HCT116 (cell line): ENCODE measurements at regions not wholly inside any gene's neighbourhood (a gene's known extent, or its start where the extent isn't known, plus 50 kb on each side); places are given as distances from the start of the nearest gene placed in this dataset.

ENCODE experiments used
- ATAC-seq: fragments of 200-7000 bp; cut with Tn5 transposase; 2 replicates; pipeline ENCODE4 v1.9.1; 2020; ENCODE audit warnings: mild to moderate bottlenecking, moderate library complexity
- BruUV-seq: library from RNA; stranded (reverse); fragments of 400-500 nt; replicated peaks from 2 replicates; lab custom pipeline; 2021; lab: Mats Ljungman, UMichigan
- CTCF ChIA-PET: fragments of 300-600 bp; sonication (Branson Sonifier 250); formaldehyde crosslinking; loops from one replicate; lab custom pipeline; 2021; ENCODE audit warnings: antibody characterized with exemption; lab: Charles Lee
- POLR2A ChIA-PET: fragments of 300-600, 350-600 bp; sonication (Branson Sonifier 250); formaldehyde crosslinking; loops from one replicate; lab custom pipeline; 2021; ENCODE audit warnings: antibody characterized with exemption; lab: Charles Lee
- RAD21 ChIA-PET, 2 experiments: fragments of 300-600 bp; sonication (Branson Sonifier 250); formaldehyde crosslinking; loops; one replicate each; lab custom pipeline; 2023; ENCODE audit warnings: low total read pairs in 2 of 2; ENCODE audit not compliant: uncharacterized antibody in 2 of 2, unreplicated experiment in 2 of 2, low non-redundant PET in 1 of 2; lab: Charles Lee
- DNase-seq: peaks from one replicate; pipeline ENCODE4 v3.0.0-alpha.2; 2010; ENCODE audit warnings: low read depth, low spot score
- H2AFZ ChIP-seq: fragments of 200-600 bp; shearing (Covaris generic), sonication (generic); 2 replicates; pipeline ENCODE4 v1.6.1; 2017; ENCODE audit warnings: low read depth, mixed run types, mixed read lengths, antibody characterized with exemption, low read length; ENCODE audit not compliant: poor library complexity, severe bottlenecking
- H3K27ac ChIP-seq: 2 replicates; pipeline ENCODE4 v1.5.1; 2012; ENCODE audit warnings: low read depth, low read length
- H3K27me3 ChIP-seq: fragments of 200-600 bp; sonication (generic); 2 replicates; pipeline ENCODE4 v1.6.1; 2016; ENCODE audit warnings: mixed run types, low read length, mixed read lengths; ENCODE audit not compliant: insufficient read depth
- H3K36me3 ChIP-seq, 2 experiments: fragments of 200-500 bp in 1 of 2; fragments of 200-600 bp in 1 of 2; sonication (Bioruptor generic) in 1 of 2; sonication (generic) in 1 of 2; 2 replicates each; pipeline versions ENCODE4 v1.5.1 to v1.6.1; 2014 to 2016; ENCODE audit warnings: low read length in 2 of 2, inconsistent platforms in 1 of 2, mixed read lengths in 1 of 2, mixed run types in 1 of 2; ENCODE audit not compliant: insufficient read depth in 2 of 2, control insufficient read depth in 1 of 2
- H3K4me1 ChIP-seq, 2 experiments: fragments of 200-600 bp in 1 of 2; sonication (generic) in 1 of 2; 2 replicates each; pipeline versions ENCODE4 v1.5.1 to v1.6.1; 2012 to 2017; ENCODE audit warnings: low read length in 2 of 2, inconsistent platforms in 1 of 2, mild to moderate bottlenecking in 1 of 2, mixed read lengths in 1 of 2, mixed run types in 1 of 2, moderate library complexity in 1 of 2; ENCODE audit not compliant: insufficient read depth in 2 of 2, control insufficient read depth in 1 of 2
- H3K4me2 ChIP-seq: fragments of 200-600 bp; sonication (generic); 2 replicates; pipeline ENCODE4 v1.6.1; 2017; ENCODE audit warnings: mixed run types, low read length, mixed read lengths
- H3K4me3 ChIP-seq, 2 experiments: fragments of 200-600 bp in 1 of 2; sonication (generic) in 1 of 2; replicated peaks in 1 of 2; 2 replicates each; pipeline ENCODE4 v1.5.1; 2011 to 2016; ENCODE audit warnings: low read length in 2 of 2, control low read depth in 1 of 2, low read depth in 1 of 2, mild to moderate bottlenecking in 1 of 2, mixed read lengths in 1 of 2, mixed run types in 1 of 2
- H3K79me2 ChIP-seq: fragments of 200-600 bp; sonication (generic); 2 replicates; pipeline ENCODE4 v1.6.1; 2017; ENCODE audit warnings: mild to moderate bottlenecking, mixed run types, low read length, moderate library complexity, mixed read lengths; ENCODE audit not compliant: insufficient read depth
- H3K9ac ChIP-seq: fragments of 200-600 bp; sonication (generic); 2 replicates; pipeline ENCODE4 v1.6.1; 2016; ENCODE audit warnings: low read length, mixed read lengths
- H3K9me2 ChIP-seq: fragments of 200-600 bp; sonication (generic), shearing (Covaris generic); 2 replicates; pipeline ENCODE4 v1.6.1; 2017; ENCODE audit warnings: mixed run types, mild to moderate bottlenecking, moderate library complexity; ENCODE audit not compliant: insufficient read depth
- H3K9me3 ChIP-seq, 2 experiments: fragments of 200-500 bp in 1 of 2; fragments of 200-600 bp in 1 of 2; sonication (Bioruptor generic) in 1 of 2; sonication (generic) in 1 of 2; 2 replicates each; pipeline ENCODE4 v1.6.1; 2014 to 2017; ENCODE audit warnings: low read length in 2 of 2, mixed read lengths in 2 of 2, inconsistent platforms in 1 of 2, low read depth in 1 of 2, mild to moderate bottlenecking in 1 of 2, mixed run types in 1 of 2, moderate library complexity in 1 of 2; ENCODE audit not compliant: control insufficient read depth in 1 of 2, insufficient read depth in 1 of 2
- H4K20me1 ChIP-seq: fragments of 200-600 bp; sonication (generic), shearing (Covaris generic); 2 replicates; pipeline ENCODE4 v1.6.1; 2017; ENCODE audit warnings: mixed run types, mild to moderate bottlenecking, moderate library complexity; ENCODE audit not compliant: insufficient read depth
- CEBPB ChIP-seq: IDR thresholded peaks from 2 replicates; pipeline ENCODE4 v1.6.1; 2012; ENCODE audit warnings: low read depth
- EGR1 ChIP-seq: IDR thresholded peaks from 2 replicates; pipeline ENCODE4 v1.6.1; 2012; ENCODE audit warnings: low read depth
- EZH2 ChIP-seq: fragments of 200-600 bp; sonication (generic); IDR thresholded peaks from 2 replicates; pipeline ENCODE4 v1.6.1; 2017; ENCODE audit warnings: antibody characterized with exemption, mixed run types
- EZH2phosphoT487 ChIP-seq: fragments of 200-600 bp; IDR thresholded peaks from 2 replicates; pipeline ENCODE4 v1.6.1; 2018; ENCODE audit warnings: antibody characterized with exemption, borderline replicate concordance
- FOSL1 ChIP-seq: IDR thresholded peaks from 2 replicates; pipeline ENCODE4 v1.6.1; 2012; ENCODE audit warnings: low read depth
- POLR2AphosphoS5 ChIP-seq: IDR thresholded peaks from 2 replicates; pipeline ENCODE4 v1.6.1; 2011; ENCODE audit warnings: mild to moderate bottlenecking, low read depth, low read length, moderate library complexity
- SP1 ChIP-seq: IDR thresholded peaks from 2 replicates; pipeline ENCODE4 v1.6.1; 2012; ENCODE audit warnings: low read depth
- TCF7L2 ChIP-seq: IDR thresholded peaks from 2 replicates; pipeline ENCODE4 v1.7.0; 2011; ENCODE audit warnings: borderline replicate concordance, inconsistent platforms; ENCODE audit not compliant: insufficient read depth, insufficient read length; ENCODE audit errors: extremely low read depth
- YY1 ChIP-seq: IDR thresholded peaks from 2 replicates; pipeline ENCODE4 v1.6.1; 2011; ENCODE audit warnings: low read length, low read depth, moderate library complexity, mild to moderate bottlenecking; ENCODE audit not compliant: insufficient replicate concordance; ENCODE audit errors: extremely low read depth
- ZNF274 ChIP-seq: fragments of 200-500 bp; sonication (Bioruptor generic); IDR thresholded peaks from 2 replicates; pipeline ENCODE4 v1.6.1; 2014; ENCODE audit warnings: mild to moderate bottlenecking, low read depth, low read length, inconsistent platforms
- intact Hi-C: fragments of 100-400 bp; cut with micrococcal nuclease; formaldehyde crosslinking; loops from 2 replicates; pipeline ENCODE4 v1.10.0; 2022
- TF ChIP-seq, protein P1 (sequence below): IDR thresholded peaks from 2 replicates; pipeline ENCODE4 v1.6.1; 2012
- TF ChIP-seq, protein P2 (sequence below): IDR thresholded peaks from 2 replicates; pipeline ENCODE4 v1.6.1; 2011; ENCODE audit warnings: mild to moderate bottlenecking, low read length, moderate library complexity; ENCODE audit not compliant: insufficient replicate concordance; ENCODE audit errors: extremely low read depth
- TF ChIP-seq, protein P3 (sequence below), 3 experiments: fragments of 200-600 bp in 1 of 3; sonication (generic) in 1 of 3; IDR thresholded peaks in 2 of 3; conservative IDR thresholded peaks in 1 of 3; 2 replicates each; pipeline ENCODE4 v1.5.1; 2012 to 2017; ENCODE audit warnings: low read depth in 2 of 3, low read length in 2 of 3, antibody characterized with exemption in 1 of 3, borderline replicate concordance in 1 of 3, control low read depth in 1 of 3, mild to moderate bottlenecking in 1 of 3, mixed read lengths in 1 of 3, mixed run types in 1 of 3, moderate library complexity in 1 of 3; ENCODE audit not compliant: insufficient read depth in 1 of 3
- TF ChIP-seq, protein P4 (sequence below): IDR thresholded peaks from 2 replicates; pipeline ENCODE4 v1.6.1; 2012
- TF ChIP-seq, protein P5 (sequence below): IDR thresholded peaks from 2 replicates; pipeline ENCODE4 v1.6.1; 2012; ENCODE audit warnings: low read depth

DNA sequence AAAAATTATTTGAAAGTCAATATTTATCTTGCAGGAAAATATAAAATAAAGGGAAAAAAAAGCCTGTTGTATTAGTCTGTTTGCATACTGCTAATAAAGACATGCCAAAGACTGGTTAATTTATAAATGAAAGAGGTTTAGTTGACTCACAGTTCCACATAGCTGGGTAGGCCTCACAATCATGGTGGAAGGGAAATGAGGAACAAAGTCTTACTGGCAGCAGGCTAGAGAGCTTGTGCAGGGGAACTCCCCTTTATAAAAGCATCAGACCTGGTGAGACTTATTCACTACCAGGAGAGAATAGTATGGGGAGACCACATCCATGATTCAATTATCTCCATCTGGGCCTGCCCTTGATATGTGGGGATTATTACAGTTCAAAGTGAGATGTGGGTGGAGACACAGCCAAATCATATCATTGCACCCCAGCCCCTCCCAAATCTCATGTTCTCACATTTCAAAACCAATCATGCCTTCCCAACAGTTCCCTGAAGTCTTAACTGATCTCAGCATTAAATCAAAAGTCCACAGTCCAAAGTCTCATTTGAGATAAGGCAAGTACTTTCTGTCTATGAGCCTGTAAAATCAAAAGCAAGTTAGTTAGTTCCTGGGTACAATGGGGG is 1416.5 kb upstream of the SPRY2 start (continued):
- TF ChIP-seq, protein P1, sequence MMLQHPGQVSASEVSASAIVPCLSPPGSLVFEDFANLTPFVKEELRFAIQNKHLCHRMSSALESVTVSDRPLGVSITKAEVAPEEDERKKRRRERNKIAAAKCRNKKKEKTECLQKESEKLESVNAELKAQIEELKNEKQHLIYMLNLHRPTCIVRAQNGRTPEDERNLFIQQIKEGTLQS: no peak
- TF ChIP-seq TCF7L2 (no peak), POLR2AphosphoS5 (no peak), SP1 (no peak), EZH2 (no peak)

DNA sequence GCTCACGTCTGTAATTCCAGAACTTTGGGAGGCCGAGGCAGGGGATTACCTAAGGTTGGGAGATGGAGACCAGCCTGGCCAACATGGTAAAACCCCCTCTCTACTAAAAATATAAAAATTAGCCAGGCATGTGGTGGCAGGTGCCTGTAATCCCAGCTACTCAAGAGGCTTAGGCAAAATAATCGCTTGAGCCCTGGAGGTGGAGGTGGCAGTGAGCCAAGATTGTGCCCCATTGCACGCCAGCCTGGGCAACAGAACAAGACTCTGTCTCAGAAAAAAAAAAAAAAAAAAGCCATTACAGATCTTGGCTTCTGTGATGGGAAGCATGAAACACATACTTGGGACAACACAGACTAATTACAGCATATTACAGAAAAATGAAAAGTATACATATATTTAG is 1404.5 kb upstream of the SPRY2 start:
- ChIA-PET RAD21 (no interaction called here), CTCF (no interaction called here), POLR2A (no interaction called here)
- BruUV-seq: no TSS peak
- Histone ChIP-seq H3K9me2 (no peaks in the 10 kb centered on the region), H3K9me3 (no peaks in the 10 kb centered on the region), H4K20me1 (no peaks in the 10 kb centered on the region), H2AFZ (no peak overlapping the region), H3K79me2 (no peaks in the 10 kb centered on the region), H3K27me3 (no peaks in the 10 kb centered on the region), H3K4me2 (no peak overlapping the region), H3K27ac (no peak overlapping the region), H3K4me3 (no peak overlapping the region), H3K4me1 (no peaks in the 10 kb centered on the region), H3K9ac (no peak overlapping the region), H3K36me3 (no peaks in the 10 kb centered on the region)
- intact Hi-C loops: no loop called here
- no peak for ATAC-seq
- DNase-seq: no peak
- TF ChIP-seq FOSL1: no peak
- TF ChIP-seq, protein P2, sequence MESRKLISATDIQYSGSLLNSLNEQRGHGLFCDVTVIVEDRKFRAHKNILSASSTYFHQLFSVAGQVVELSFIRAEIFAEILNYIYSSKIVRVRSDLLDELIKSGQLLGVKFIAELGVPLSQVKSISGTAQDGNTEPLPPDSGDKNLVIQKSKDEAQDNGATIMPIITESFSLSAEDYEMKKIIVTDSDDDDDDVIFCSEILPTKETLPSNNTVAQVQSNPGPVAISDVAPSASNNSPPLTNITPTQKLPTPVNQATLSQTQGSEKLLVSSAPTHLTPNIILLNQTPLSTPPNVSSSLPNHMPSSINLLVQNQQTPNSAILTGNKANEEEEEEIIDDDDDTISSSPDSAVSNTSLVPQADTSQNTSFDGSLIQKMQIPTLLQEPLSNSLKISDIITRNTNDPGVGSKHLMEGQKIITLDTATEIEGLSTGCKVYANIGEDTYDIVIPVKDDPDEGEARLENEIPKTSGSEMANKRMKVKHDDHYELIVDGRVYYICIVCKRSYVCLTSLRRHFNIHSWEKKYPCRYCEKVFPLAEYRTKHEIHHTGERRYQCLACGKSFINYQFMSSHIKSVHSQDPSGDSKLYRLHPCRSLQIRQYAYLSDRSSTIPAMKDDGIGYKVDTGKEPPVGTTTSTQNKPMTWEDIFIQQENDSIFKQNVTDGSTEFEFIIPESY: no peak
- no peak for TF ChIP-seq POLR2AphosphoS5
- TF ChIP-seq, protein P1: no peak
- TF ChIP-seq CEBPB: no peak
- TF ChIP-seq YY1: no peak
- TF ChIP-seq, protein P3, sequence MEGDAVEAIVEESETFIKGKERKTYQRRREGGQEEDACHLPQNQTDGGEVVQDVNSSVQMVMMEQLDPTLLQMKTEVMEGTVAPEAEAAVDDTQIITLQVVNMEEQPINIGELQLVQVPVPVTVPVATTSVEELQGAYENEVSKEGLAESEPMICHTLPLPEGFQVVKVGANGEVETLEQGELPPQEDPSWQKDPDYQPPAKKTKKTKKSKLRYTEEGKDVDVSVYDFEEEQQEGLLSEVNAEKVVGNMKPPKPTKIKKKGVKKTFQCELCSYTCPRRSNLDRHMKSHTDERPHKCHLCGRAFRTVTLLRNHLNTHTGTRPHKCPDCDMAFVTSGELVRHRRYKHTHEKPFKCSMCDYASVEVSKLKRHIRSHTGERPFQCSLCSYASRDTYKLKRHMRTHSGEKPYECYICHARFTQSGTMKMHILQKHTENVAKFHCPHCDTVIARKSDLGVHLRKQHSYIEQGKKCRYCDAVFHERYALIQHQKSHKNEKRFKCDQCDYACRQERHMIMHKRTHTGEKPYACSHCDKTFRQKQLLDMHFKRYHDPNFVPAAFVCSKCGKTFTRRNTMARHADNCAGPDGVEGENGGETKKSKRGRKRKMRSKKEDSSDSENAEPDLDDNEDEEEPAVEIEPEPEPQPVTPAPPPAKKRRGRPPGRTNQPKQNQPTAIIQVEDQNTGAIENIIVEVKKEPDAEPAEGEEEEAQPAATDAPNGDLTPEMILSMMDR (IDR thresholded peaks at IDR 0.05 in 2 of 3, conservative IDR thresholded peaks at IDR 0.05 in 1 of 3; ENCODE audit: borderline replicate concordance in 1 of 3, insufficient read depth in 1 of 3, low read depth in 2 of 3, low read length in 2 of 3): no peak
- TF ChIP-seq, protein P4, sequence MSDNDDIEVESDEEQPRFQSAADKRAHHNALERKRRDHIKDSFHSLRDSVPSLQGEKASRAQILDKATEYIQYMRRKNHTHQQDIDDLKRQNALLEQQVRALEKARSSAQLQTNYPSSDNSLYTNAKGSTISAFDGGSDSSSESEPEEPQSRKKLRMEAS: no peak
- no peak for TF ChIP-seq ZNF274
- no peak for TF ChIP-seq EGR1
- TF ChIP-seq, protein P5, sequence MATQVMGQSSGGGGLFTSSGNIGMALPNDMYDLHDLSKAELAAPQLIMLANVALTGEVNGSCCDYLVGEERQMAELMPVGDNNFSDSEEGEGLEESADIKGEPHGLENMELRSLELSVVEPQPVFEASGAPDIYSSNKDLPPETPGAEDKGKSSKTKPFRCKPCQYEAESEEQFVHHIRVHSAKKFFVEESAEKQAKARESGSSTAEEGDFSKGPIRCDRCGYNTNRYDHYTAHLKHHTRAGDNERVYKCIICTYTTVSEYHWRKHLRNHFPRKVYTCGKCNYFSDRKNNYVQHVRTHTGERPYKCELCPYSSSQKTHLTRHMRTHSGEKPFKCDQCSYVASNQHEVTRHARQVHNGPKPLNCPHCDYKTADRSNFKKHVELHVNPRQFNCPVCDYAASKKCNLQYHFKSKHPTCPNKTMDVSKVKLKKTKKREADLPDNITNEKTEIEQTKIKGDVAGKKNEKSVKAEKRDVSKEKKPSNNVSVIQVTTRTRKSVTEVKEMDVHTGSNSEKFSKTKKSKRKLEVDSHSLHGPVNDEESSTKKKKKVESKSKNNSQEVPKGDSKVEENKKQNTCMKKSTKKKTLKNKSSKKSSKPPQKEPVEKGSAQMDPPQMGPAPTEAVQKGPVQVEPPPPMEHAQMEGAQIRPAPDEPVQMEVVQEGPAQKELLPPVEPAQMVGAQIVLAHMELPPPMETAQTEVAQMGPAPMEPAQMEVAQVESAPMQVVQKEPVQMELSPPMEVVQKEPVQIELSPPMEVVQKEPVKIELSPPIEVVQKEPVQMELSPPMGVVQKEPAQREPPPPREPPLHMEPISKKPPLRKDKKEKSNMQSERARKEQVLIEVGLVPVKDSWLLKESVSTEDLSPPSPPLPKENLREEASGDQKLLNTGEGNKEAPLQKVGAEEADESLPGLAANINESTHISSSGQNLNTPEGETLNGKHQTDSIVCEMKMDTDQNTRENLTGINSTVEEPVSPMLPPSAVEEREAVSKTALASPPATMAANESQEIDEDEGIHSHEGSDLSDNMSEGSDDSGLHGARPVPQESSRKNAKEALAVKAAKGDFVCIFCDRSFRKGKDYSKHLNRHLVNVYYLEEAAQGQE: no peak
- no peak for TF ChIP-seq EZH2
- TF ChIP-seq TCF7L2: no peak
- no peak for TF ChIP-seq EZH2phosphoT487
